ENCODE measurements at regions not wholly inside any gene's neighbourhood (a gene's known extent, or its start where the extent isn't known, plus 50 kb on each side); places are given as distances from the start of the nearest gene placed in this dataset.
"Not testable (repeated sequence)": the region's sequence is repeated elsewhere in the genome, so short reads cannot be mapped to it uniquely, and the experiment has no call there.

DNA sequence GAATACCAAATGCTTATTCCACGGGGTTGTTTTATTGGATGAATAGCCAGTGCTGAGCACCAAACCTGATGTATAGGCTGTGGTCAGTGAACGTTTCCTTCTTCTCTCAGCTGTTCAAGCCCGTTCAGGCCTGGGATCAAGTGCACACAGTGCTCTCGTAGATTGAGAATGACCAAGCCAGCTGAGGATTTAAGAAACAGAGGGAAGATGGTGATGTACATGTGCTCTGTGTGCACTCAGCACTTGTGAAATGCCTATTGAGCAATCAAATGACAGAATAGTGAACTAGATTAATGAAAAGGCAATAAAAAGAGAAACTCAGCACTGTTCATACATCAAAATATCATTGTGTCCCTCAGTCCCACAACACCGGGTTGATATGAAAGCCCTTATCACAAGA lies 302.5 kb downstream of the BMPER start:
- DNase-seq = no peak

DNA sequence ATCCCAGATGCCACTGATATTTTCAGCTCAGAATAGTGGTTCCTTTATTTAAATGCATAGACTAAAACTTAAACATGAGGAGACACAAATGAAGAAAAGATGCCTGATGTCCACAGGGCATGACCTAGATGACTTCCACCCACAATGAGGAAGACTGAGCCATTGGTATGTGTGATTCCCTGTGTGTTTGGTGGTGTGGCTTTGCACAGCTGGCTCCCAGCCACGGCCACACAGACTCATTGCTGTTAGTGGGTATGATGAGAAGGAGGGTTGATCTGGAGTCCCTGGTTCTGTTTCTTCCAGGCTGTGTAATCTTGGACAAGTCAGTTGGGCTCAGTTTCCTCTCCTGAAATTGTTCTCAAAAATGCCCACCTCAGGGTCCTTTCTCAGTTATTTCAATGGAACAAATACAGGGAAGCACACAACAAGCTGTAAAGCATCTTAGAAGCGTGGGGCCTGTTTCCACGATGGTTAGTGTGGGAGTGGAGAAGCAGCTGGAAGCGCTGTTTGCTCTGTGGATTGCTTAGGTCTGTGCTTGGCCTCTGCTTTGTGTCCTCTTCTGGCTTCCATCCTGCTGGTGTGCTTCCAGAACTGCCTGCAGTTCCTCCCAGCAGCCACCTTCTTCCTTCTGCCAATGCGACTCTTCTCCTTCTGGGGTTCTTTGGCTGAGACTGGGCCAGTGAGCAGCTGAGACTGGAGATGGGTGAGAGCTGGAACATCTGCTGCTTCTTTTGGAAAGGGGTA lies 303.7 kb downstream of the BMPER start:
- DNase-seq = no peak

DNA sequence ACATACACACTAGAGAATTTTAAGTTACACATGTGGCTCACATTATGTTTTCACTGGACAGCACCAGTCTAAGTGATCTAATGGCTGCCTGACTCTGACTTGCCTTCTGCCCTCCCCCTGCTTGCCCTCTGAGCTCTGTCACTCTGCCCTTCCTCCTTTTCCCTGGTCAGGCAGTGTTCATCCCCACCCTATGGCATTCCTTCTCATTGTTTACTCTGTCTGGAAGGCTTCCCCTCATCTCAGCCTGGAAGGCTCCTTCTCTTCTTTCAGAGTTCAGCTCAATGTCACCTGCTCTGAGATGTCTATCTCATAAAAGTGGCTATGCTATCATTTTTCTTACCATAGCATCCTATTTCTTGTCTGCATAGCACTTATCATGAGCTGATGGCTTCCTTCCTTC lies 305.7 kb downstream of the BMPER start:
- DNase-seq = peak; percentile 12

DNA sequence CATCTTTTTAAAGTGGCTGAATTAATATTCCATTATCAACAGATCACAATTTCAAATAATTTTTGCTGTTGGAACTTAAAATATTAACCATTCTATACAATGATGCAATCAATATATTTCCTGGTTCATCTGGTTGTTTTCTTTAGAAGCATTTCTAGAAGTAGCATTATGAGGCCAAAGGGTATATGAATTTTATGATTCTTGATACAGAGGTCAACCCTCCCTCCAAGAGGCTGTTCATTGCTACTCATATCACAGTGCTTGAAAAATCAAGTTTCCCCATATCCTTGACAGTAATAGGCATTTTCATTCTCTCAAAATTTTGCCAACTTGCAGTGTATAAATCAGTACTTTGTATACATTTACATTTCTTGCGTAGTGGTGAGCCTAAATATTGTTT lies 312.6 kb downstream of the BMPER start:
- DNase-seq = no peak

DNA sequence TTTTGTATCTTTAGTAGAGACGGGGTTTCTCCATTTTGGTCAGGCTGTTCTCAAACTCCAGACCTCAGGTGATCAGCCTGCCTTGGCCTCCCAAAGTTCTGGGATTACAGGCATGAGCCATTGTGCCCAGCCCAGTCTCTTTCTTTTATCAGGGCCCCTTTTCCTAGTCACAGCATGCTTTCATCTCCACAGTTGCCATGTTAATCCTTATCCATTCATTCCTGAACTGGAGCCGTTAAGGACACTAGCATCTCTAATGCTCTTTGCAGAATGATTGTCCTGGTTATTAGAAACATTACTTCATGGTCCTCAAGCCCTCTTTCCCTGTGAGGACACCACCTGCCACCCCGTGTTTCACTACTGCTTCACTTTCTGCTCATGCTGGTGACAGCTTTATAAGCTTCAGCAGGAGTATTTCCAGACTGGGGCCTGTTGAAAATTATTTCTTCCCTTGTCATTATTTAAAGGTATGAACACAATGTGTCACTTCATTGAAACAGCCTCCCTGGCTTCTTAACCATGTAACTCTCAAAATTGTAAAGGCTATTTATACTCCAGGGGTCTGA lies 313.9 kb downstream of the BMPER start:
- DNase-seq = no peak

DNA sequence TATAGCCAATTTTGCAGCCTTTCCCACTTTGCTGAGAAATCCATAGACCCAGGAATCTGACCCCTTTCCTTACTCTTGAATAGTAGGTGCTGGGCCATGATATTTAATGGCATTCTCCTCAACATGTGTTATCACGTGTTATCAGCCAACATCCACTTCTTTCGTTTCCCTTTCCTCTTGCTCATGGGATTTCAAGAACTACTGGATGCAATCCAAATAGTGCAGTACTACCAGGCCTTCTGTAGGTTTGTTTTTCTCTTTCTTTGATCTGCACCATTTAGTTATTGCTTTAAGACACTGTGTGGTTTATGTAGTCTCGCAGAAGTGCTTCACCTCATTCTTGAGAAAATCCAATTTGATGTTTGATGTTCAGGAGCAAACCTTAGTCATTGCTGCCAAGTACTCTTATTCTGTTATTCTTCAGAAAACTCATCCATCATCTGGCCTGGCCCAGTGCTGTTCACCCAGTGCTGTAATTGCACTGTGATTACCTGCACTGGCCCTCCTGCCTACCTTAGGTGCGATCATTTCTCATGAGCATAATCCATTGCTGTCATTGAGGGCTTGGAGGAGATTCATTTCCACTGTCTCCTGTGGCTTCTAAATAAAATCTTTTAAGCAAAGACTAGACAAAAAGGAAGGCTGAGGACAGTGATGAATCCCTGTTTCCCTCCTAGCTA lies 315.3 kb downstream of the BMPER start:
- DNase-seq = no peak

DNA sequence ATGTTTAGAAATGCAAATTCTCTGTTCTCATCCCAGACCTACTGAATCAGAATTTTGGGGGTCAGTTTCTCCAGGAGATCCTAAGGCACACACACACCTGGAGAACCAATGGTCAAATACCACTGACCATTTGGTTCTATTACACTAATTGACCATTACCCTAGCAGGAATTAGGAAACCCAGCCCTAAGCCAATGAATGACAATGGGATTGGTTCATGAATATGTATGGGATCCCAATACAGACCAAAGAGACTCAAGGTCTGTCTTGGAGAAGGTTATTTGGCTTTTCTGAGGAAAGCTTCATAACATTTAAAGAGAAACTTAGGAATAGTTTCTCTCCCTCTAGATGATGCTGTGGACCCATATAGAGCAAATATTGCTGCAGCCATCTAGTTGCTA lies 317.0 kb downstream of the BMPER start:
- no peak for DNase-seq

DNA sequence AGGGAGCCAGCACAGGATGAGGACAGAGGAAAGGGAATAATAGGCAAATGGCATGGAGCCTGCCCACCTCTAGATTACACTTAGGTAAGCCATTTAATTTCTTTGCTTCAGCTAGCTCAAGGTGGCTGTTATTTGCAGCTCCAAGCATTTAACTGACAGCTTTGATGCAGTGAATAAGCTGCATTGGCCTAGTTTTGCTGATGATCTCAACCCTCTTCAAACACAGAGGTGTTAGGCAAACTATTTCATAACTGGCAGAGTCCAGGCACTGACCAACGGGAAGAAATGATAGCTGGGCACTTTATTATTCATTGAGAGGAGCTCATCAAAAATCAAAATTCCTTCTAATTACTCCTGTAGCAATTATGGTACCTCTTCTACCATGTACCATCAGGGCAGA lies 317.4 kb downstream of the BMPER start:
- no peak for DNase-seq

DNA sequence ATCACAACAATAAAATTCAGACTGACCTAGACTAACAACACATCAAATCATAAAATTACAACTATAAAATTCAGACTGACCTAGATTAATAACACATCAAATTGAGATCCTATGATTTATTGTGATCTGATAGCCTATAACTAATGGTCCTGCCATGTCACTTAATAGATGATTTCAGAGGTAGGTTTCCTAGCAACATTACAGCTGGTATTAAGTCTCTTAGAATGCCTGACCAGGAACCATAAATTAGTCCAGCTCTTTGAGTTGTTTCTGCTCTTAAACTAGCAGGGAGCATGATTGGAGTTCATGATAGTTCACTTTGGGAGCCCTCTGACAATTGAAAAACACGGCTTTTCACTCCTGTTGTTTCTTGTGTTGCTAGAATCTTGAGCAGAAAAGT lies 318.9 kb downstream of the BMPER start:
- DNase-seq = peak; percentile 7

DNA sequence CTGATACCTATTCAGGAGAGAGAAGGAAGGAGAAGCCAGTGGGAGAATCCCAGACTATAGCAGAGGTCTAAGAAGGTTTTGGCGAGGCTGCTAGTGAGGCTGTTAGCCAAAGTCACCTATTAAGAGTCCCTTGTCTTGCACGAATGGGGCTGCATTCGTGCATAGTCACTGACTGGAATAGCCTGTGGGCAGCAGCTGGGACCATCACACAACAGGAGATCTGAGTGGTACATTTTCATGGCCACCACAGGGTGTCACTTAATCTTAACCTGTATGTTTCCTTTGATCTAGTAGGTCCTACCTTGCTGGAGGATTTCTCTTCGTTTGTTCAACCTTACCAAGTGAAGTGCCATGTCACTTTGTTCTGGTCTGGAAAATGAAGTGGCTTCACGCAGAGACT lies 319.9 kb downstream of the BMPER start:
- DNase-seq = no peak

DNA sequence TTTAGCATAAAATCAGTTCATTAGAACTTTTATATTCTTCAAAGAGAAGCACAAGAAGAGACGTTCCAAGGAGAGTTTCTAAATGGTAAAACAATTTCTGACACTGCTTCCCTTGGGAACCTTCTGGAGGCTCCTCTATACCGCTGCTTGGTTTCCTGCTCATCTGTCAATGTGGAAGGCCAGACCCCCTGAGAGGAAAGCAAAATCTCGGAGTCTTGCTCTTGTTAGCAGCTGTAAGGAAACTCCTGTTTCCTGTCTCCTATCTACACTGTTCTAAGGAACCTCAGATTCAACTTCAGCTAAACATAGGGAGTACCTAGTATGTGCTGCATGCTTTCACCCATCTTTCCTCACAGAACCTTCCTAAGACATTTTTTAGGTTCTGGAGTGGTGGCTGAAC lies 322.2 kb downstream of the BMPER start:
- no peak for DNase-seq

DNA sequence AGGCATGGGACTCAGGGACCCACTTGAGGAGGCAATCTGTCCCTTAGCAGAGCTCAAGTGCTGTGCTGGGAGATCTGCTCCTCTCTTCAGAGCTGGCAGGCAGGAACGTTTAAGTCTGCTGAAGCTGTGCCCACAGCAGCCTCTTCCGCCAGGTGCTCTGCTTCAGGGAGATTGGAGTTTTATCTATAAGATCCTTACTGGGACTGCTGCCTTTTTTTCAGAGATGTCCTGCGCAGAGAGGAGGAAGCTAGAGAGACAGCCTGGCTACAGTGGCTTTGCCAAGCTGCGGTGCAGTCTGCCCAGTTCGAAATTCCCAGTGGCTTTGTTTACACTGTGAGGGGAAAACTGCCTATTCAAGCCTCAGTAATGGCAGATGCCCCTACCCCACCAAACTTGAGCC lies 329.8 kb downstream of the BMPER start:
- DNase-seq = not testable (repeated sequence)

DNA sequence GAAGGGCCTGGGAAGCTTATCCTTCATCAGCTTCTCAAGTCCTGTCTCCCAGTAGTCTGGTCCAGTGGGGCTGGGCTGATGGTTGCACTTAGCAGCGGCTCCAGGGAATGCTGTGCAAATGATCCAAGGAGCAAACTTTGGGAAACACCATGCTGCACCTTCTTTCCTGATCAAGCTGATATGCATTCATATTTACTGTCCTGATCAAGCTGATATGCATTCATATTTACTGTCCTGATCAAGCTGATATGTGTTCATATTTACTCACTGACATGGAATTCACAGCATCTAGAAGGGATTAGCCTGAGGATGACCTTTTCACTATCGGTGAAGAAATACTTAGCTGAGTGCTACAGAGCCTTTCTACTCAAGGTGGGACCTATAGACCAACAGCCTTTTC lies 330.7 kb downstream of the BMPER start:
- DNase-seq = no peak

DNA sequence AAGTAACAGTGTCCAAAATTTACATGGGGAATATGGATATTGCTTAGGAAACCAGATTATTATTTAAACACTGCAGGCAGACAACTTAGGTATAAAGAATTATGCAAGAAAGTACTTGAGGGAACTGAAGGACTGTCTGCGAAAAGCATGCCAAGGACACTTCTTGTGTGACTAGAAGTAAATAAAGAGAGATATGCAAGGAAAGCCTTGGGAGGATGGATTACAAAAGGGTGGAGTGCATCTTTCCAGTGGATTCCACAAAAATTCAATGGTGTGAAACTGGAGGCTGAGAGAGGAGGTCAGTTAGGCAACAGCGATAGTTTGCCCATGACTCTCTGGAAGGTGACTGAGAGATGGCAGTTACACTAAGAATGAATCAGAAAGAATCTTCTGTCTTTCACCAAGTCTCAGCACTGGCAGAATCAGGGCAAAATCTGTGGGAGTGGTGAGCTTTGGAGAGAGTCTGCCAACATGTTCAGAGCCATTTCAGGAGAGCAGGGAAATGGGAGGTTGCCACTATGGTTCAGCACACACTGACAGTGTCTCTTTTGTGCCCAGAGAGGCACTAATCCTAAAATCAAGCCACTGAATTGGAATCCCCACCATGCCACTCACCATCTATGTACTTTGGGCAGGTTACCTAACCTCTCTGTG lies 331.6 kb downstream of the BMPER start:
- no peak for DNase-seq

DNA sequence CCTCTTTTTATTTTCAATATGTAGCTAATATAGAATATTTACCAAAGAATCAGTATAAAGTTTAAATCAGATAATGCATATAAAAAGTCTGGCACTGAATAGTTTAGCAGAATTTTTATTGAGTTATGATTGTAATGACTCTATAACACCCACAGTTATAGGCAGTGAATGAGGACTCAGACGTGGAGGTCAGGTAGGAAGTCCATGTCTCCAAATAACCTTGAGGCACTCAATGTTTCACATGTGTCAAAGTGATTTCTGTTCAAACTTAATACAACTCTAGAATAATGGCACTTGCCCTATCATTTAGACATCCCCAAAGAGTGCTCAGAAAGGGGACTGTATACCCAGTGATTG lies 332.1 kb downstream of the BMPER start:
- no peak for DNase-seq

DNA sequence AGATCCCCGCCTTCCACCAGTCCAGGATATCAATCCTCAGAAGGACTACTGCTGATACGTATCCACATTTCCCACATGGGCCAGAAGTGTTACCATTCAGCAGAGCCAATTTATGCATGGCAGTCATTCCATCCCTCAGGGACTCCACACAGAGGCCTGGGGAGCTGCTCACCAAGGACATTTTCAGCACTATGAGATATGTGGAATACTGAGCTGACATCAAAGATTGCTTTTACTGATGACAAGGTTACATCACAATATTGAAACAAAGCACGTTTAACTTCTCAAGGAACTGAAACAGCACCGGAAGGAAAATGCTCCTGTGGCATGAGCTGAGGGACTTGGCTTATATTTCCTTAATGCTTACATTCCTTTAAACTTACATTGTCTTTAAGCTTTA lies 335.1 kb downstream of the BMPER start:
- DNase-seq = no peak

DNA sequence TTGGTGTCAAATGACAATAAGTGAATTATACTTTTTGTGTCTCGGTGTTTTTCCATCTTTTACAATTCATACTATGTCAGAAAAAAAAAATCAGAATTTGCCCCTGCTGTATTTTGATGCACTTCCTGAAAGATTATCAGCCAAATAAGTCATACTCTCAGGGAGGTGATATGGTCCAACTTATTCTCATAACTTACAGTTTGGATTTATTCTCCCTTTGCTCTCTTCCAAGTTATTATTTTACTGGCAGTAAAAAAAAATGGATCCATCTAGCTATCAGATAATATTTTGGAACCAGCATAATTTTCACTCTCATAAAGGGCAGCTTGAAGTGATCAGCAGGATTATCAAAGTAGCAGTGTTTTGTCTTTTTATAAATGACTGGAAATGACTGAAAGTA lies 337.1 kb downstream of the BMPER start:
- DNase-seq = no peak

DNA sequence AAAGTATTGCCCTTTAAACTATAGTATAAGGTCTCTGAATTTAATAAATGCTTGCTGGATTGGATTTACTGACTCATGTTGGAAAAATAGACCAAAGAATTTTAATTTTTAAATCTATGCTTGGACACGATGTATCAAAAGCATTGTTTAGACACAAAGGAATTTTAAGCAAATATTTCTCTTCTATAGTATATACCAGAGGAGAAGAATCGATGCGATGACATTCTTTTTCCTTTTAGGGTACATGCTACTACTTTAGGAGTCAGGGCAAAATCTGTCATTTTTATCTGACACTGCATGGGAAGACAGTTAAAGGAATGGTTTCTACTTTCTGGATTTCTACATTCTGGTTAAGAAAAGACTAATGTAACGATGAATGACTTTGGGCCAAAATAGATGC lies 339.9 kb downstream of the BMPER start:
- DNase-seq = no peak

DNA sequence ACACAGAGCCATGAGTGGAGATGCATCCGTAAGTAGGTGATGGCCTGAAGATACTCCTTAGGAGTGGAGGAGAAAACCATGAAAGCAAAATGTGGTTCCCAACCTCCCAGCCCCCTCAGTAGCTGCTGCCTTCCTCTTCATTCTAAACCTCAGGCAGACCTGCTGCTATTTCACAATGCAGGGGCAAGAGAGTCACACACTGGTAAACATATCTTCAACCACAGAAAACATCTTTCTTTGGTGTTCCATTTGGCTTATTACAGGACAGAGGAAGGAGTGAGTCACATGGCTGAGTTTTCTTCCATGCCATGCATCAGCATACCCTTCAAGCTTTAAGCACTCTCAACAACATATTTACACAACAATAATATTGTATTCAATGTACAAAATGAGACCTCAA lies 342.1 kb downstream of the BMPER start:
- DNase-seq = no peak

DNA sequence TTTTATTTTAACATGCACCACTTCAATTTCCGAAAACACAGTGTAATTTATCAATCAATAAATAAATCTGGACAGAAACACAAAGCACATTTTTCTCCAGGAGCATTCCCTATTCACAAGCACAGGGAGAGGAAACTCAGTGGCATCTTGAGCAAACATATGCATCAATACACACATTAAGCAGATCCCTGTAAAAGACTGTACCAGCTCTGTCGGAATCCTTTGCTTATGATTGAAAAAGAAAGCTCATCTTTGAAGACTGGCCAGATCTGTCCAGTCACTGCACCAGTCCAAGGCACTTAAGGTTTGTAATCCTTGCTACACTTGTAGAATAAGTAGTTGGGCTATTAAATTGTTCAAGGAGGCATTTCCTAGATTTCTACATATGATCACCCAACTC lies 343.9 kb downstream of the BMPER start:
- no peak for DNase-seq

DNA sequence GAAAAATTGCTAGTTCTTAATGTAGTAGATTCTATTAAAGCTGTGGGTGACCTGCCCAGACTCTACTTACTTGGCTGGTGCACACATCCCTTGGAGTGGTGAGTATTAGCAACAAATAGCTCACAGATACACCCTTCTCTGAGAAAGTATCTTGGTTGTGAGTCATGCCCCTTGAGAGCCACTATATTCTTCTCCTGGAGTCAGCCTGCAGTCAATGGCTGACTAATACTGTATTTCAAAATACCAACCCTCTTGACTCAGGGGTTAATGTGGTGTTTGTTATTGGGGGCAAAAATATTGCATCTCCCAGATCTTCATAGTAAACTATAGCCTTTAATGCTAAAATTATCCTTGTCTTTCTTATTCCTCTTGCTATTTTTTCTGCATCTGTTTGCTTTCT lies 354.9 kb downstream of the BMPER start:
- no peak for DNase-seq

DNA sequence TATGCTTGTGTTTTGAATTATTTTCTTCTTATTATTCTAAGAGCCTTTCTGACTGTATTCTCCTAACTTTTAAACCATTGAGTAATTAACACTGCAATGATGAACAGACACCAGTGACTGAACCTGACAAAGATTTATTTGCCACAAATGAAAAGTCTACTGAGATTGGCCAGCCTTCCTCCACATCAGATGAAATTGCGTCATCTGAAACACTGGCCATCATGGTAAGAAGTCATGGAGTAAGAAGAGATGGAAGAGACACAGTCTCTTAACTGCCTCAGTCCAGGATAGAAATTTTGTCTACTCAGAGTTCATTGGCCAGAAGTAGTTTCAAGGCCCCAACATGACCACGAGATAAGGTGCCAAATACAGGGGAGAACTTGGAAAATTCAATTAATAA lies 357.8 kb downstream of the BMPER start:
- no peak for DNase-seq

DNA sequence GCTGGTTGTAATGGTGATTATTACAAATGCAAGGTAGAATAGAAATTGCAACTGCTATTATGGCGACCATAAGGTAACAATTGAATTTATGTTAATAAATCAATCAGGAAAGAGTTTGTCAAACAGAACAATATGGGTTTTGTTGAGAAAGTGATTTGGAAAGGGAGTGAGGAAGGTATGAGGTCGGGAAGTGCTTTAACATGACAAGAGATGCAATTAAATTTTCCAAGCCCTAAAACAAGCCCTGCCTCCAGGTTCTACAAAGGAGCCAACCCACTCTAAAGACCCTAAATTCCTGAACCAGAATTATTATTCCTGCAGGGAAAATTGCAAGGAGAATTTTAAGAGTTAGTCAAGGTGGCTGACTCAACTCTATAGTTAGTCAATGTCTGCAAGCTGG lies 363.7 kb downstream of the BMPER start:
- DNase-seq = no peak

DNA sequence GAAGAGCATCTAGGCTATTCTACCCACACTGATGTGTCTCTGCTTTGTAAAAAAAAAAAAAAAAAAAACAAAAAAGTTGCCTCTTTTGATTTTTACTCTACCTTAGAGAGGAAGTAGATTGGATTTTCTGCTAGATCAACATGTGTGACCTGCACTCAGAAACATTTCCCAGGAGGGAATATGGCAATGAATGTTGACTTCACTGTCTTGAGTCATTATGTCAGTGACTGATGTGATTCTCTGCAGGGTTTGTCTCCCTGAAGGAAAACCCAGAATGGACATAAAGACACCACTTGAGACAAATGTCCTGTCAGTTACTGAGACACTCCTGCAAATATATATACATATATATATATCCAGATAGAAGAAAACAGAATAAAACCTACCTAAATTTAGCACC lies 370.3 kb downstream of the BMPER start:
- DNase-seq = no peak

All from left kidney (tissue), 1 donor.